GM23338 (cell line): ENCODE measurements at regions not wholly inside any gene's neighbourhood (a gene's known extent, or its start where the extent isn't known, plus 50 kb on each side); places are given as distances from the start of the nearest gene placed in this dataset.
"Not testable (repeated sequence)": the region's sequence is repeated elsewhere in the genome, so short reads cannot be mapped to it uniquely, and the experiment has no call there.

Experiments
- ATAC-seq: fragments of 200-7000 bp; cut with Tn5 transposase; 3 replicates; pipeline ENCODE4 v1.9.1; 2020
- DNase-seq: peaks from one replicate; pipeline ENCODE4 v3.0.0-alpha.2; 2015; ENCODE audit warnings: low spot score
- H2AFZ ChIP-seq: fragments of 200-600 bp; sonication (generic); 2 replicates; pipeline ENCODE4 v1.8.0; 2016; ENCODE audit warnings: antibody characterized with exemption, mild to moderate bottlenecking, moderate library complexity
- H3F3A ChIP-seq: fragments of 200-600 bp; sonication (generic); replicated peaks from 2 replicates; pipeline ENCODE4 v1.8.0; 2017; ENCODE audit warnings: antibody characterized with exemption, mixed run types, low read depth
- H3K27ac ChIP-seq: fragments of 200-600 bp; sonication (generic); 2 replicates; pipeline ENCODE4 v1.6.1; 2016; ENCODE audit warnings: low read depth
- H3K27me3 ChIP-seq: fragments of 200-600 bp; sonication (generic); 2 replicates; pipeline ENCODE4 v1.8.0; 2016; ENCODE audit warnings: mild to moderate bottlenecking, mixed run types, moderate library complexity; ENCODE audit not compliant: insufficient read depth
- H3K36me3 ChIP-seq: fragments of 200-600 bp; sonication (generic); 2 replicates; pipeline ENCODE4 v1.8.0; 2016; ENCODE audit warnings: mild to moderate bottlenecking; ENCODE audit not compliant: insufficient read depth
- H3K4me1 ChIP-seq: fragments of 200-600 bp; sonication (generic); 2 replicates; pipeline ENCODE4 v1.8.0; 2016; ENCODE audit warnings: mild to moderate bottlenecking, moderate library complexity; ENCODE audit not compliant: insufficient read depth
- H3K4me2 ChIP-seq: fragments of 200-600 bp; sonication (generic); 2 replicates; pipeline ENCODE4 v1.7.1; 2017; ENCODE audit warnings: mixed run types
- H3K4me3 ChIP-seq: fragments of 200-600 bp; sonication (generic); 2 replicates; pipeline ENCODE4 v1.6.1; 2016; ENCODE audit warnings: mixed run types
- H3K79me2 ChIP-seq: fragments of 200-600 bp; sonication (generic); replicated peaks from 2 replicates; pipeline ENCODE4 v1.8.0; 2017; ENCODE audit warnings: mild to moderate bottlenecking; ENCODE audit not compliant: insufficient read depth
- H3K9me2 ChIP-seq: fragments of 200-600 bp; sonication (generic); 2 replicates; pipeline ENCODE4 v1.8.0; 2017; ENCODE audit not compliant: insufficient read depth
- H4K20me1 ChIP-seq: fragments of 200-600 bp; sonication (generic); replicated peaks from 2 replicates; pipeline ENCODE4 v1.8.0; 2017; ENCODE audit warnings: mild to moderate bottlenecking; ENCODE audit not compliant: insufficient read depth
- H3K27ac Mint-ChIP-seq: 2 replicates; pipeline ENCODE4 v1.8.0; 2020; ENCODE audit warnings: inconsistent platforms, mild to moderate bottlenecking, moderate library complexity, mixed read lengths
- H3K27me3 Mint-ChIP-seq: 3 replicates; pipeline ENCODE4 v1.8.0; 2022; ENCODE audit warnings: low read depth, mild to moderate bottlenecking, moderate library complexity, mixed read lengths, inconsistent platforms; ENCODE audit not compliant: insufficient read depth, poor library complexity
- H3K36me3 Mint-ChIP-seq: 3 replicates; pipeline ENCODE4 v1.8.0; 2021; ENCODE audit warnings: low read depth, mild to moderate bottlenecking, inconsistent platforms, moderate library complexity, mixed read lengths
- H3K4me1 Mint-ChIP-seq: 3 replicates; pipeline ENCODE4 v1.8.0; 2020; ENCODE audit warnings: mild to moderate bottlenecking, inconsistent platforms, mixed read lengths
- H3K4me3 Mint-ChIP-seq: 3 replicates; pipeline ENCODE4 v1.8.0; 2021; ENCODE audit warnings: moderate library complexity, mild to moderate bottlenecking, inconsistent platforms, mixed read lengths
- H3K9me3 Mint-ChIP-seq: 3 replicates; pipeline ENCODE4 v1.8.0; 2020; ENCODE audit warnings: moderate library complexity, mild to moderate bottlenecking, inconsistent platforms, mixed read lengths
- CREB1 ChIP-seq: fragments of 250-450 bp; sonication (Bioruptor Pico); IDR thresholded peaks from 2 replicates; pipeline ENCODE4 v1.5.0; 2020; ENCODE audit warnings: low read depth, mild to moderate bottlenecking, moderate library complexity
- ETS1 ChIP-seq: IDR thresholded peaks from 2 replicates; pipeline ENCODE4 v1.6.1; 2016; ENCODE audit warnings: antibody characterized with exemption
- EZH2 ChIP-seq: fragments of 200-600 bp; sonication (generic); IDR thresholded peaks from one replicate; pipeline ENCODE4 v1.8.0; 2017; ENCODE audit warnings: antibody characterized with exemption, mild to moderate bottlenecking, low read depth; ENCODE audit not compliant: unreplicated experiment
- JUNB ChIP-seq: IDR thresholded peaks from one replicate; pipeline ENCODE4 v1.6.1; 2016; ENCODE audit warnings: antibody characterized with exemption; ENCODE audit not compliant: unreplicated experiment
- NANOG ChIP-seq: IDR thresholded peaks from 2 replicates; pipeline ENCODE4 v1.6.1; 2016; ENCODE audit warnings: antibody characterized with exemption, borderline replicate concordance
- POLR2AphosphoS5 ChIP-seq: IDR thresholded peaks from 2 replicates; pipeline ENCODE4 v1.6.1; 2016; ENCODE audit warnings: antibody characterized with exemption, low read depth
- STAT1 ChIP-seq: IDR thresholded peaks from one replicate; pipeline ENCODE4 v1.6.1; 2016; ENCODE audit warnings: antibody characterized with exemption; ENCODE audit not compliant: unreplicated experiment
- ZNF331 ChIP-seq: fragments of 250-450 bp; sonication (Bioruptor Pico); IDR thresholded peaks from 2 replicates; pipeline ENCODE4 v1.5.0; 2020; ENCODE audit warnings: low read depth, mild to moderate bottlenecking, moderate library complexity
- TF ChIP-seq, protein P1 (sequence below): fragments of 250-450 bp; sonication (Bioruptor Pico); IDR thresholded peaks from 2 replicates; pipeline ENCODE4 v1.5.0; 2020; ENCODE audit warnings: mild to moderate bottlenecking, moderate library complexity
- TF ChIP-seq, protein P2 (sequence below): IDR thresholded peaks from one replicate; pipeline ENCODE4 v1.6.1; 2018; ENCODE audit warnings: antibody characterized with exemption; ENCODE audit not compliant: unreplicated experiment

DNA sequence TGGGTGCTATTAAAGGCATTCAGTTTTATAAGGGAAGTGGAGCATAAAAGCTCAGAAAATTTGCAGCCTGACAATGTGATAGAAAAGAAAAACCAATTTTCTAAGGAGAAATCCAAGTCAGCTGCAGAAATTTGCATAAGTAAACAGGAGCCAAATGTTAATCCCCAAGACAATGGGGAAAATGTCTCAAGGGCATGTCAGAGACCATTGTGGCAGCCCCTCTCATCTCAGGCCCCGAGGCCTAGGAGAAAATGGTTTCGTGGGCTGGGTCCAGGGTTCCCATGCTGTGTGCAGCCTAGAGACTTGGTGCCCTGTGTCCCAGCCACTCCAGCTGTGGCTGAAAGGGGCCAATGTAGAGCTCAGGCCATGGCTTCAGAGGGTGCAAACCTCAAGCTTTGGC lies 150.8 kb upstream of the E2F7 start:
- H3K36me3 Mint-ChIP-seq, H3K9me2 ChIP-seq, H3K4me1 Mint-ChIP-seq, H3F3A ChIP-seq, H4K20me1 ChIP-seq, ATAC-seq, H3K27ac Mint-ChIP-seq, H3K79me2 ChIP-seq, H3K4me3 ChIP-seq, H3K27me3 Mint-ChIP-seq, H3K4me3 Mint-ChIP-seq, DNase-seq, H3K27me3 ChIP-seq, H3K4me2 ChIP-seq, H3K36me3 ChIP-seq: not testable (repeated sequence)
- H3K27ac ChIP-seq, result 0 out of 2 replicates have a peak overlapping the region, but pooled peaks have one; percentile 41
- H3K9me3 Mint-ChIP-seq, result peaks cover 16% of the 10 kb centered on the region; the same call in 2 of the 3 replicates
- peak overlapping the region; percentile 49; the same call in 1 of the 2 replicates for H2AFZ ChIP-seq
- peaks cover 10% of the 10 kb centered on the region for H3K4me1 ChIP-seq

- Histone ChIP-seq H2AFZ (no peak overlapping the region), H3K79me2 (no peaks in the 10 kb centered on the region), H3K4me1 (peaks cover 10% of the 10 kb centered on the region), H3K4me3 (no peak overlapping the region), H3K27ac (no peak overlapping the region), H3K36me3 (0 out of 2 replicates have a peak, but pooled peaks cover 10% of the 10 kb centered on the region), H3F3A (no peaks in the 10 kb centered on the region), H3K27me3 (no peaks in the 10 kb centered on the region), H3K4me2 (no peak overlapping the region), H3K9me2 (peaks cover 7% of the 10 kb centered on the region; the same call in 1 of the 2 replicates), H4K20me1 (no peaks in the 10 kb centered on the region)
- Mint-ChIP-seq H3K4me1 (peaks cover 8% of the 10 kb centered on the region), H3K27me3 (no peaks in the 10 kb centered on the region), H3K27ac (no peak overlapping the region), H3K36me3 (peaks cover 11% of the 10 kb centered on the region), H3K4me3 (no peak overlapping the region), H3K9me3 (peaks cover 21% of the 10 kb centered on the region; the same call in 2 of the 3 replicates)
- ATAC-seq (no peak), DNase-seq (no peak)
- TF ChIP-seq CREB1 (CRISPR knock-in tag) (no peak), JUNB (no peak), STAT1 (no peak), ETS1 (no peak), EZH2 (no peak), NANOG (no peak), ZNF331 (CRISPR knock-in tag) (no peak), POLR2AphosphoS5 (no peak)
- TF ChIP-seq, protein P1, sequence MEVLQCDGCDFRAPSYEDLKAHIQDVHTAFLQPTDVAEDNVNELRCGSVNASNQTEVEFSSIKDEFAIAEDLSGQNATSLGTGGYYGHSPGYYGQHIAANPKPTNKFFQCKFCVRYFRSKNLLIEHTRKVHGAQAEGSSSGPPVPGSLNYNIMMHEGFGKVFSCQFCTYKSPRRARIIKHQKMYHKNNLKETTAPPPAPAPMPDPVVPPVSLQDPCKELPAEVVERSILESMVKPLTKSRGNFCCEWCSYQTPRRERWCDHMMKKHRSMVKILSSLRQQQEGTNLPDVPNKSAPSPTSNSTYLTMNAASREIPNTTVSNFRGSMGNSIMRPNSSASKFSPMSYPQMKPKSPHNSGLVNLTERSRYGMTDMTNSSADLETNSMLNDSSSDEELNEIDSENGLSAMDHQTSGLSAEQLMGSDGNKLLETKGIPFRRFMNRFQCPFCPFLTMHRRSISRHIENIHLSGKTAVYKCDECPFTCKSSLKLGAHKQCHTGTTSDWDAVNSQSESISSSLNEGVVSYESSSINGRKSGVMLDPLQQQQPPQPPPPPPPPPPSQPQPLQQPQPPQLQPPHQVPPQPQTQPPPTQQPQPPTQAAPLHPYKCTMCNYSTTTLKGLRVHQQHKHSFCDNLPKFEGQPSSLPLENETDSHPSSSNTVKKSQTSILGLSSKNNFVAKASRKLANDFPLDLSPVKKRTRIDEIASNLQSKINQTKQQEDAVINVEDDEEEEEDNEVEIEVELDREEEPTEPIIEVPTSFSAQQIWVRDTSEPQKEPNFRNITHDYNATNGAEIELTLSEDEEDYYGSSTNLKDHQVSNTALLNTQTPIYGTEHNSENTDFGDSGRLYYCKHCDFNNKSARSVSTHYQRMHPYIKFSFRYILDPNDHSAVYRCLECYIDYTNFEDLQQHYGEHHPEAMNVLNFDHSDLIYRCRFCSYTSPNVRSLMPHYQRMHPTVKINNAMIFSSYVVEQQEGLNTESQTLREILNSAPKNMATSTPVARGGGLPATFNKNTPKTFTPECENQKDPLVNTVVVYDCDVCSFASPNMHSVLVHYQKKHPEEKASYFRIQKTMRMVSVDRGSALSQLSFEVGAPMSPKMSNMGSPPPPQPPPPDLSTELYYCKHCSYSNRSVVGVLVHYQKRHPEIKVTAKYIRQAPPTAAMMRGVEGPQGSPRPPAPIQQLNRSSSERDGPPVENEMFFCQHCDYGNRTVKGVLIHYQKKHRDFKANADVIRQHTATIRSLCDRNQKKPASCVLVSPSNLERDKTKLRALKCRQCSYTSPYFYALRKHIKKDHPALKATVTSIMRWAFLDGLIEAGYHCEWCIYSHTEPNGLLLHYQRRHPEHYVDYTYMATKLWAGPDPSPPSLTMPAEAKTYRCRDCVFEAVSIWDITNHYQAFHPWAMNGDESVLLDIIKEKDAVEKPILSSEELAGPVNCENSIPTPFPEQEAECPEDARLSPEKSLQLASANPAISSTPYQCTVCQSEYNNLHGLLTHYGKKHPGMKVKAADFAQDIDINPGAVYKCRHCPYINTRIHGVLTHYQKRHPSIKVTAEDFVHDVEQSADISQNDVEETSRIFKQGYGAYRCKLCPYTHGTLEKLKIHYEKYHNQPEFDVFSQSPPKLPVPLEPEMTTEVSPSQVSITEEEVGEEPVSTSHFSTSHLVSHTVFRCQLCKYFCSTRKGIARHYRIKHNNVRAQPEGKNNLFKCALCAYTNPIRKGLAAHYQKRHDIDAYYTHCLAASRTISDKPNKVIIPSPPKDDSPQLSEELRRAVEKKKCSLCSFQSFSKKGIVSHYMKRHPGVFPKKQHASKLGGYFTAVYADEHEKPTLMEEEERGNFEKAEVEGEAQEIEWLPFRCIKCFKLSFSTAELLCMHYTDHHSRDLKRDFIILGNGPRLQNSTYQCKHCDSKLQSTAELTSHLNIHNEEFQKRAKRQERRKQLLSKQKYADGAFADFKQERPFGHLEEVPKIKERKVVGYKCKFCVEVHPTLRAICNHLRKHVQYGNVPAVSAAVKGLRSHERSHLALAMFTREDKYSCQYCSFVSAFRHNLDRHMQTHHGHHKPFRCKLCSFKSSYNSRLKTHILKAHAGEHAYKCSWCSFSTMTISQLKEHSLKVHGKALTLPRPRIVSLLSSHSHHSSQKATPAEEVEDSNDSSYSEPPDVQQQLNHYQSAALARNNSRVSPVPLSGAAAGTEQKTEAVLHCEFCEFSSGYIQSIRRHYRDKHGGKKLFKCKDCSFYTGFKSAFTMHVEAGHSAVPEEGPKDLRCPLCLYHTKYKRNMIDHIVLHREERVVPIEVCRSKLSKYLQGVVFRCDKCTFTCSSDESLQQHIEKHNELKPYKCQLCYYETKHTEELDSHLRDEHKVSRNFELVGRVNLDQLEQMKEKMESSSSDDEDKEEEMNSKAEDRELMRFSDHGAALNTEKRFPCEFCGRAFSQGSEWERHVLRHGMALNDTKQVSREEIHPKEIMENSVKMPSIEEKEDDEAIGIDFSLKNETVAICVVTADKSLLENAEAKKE, result no peak
- TF ChIP-seq, protein P2, sequence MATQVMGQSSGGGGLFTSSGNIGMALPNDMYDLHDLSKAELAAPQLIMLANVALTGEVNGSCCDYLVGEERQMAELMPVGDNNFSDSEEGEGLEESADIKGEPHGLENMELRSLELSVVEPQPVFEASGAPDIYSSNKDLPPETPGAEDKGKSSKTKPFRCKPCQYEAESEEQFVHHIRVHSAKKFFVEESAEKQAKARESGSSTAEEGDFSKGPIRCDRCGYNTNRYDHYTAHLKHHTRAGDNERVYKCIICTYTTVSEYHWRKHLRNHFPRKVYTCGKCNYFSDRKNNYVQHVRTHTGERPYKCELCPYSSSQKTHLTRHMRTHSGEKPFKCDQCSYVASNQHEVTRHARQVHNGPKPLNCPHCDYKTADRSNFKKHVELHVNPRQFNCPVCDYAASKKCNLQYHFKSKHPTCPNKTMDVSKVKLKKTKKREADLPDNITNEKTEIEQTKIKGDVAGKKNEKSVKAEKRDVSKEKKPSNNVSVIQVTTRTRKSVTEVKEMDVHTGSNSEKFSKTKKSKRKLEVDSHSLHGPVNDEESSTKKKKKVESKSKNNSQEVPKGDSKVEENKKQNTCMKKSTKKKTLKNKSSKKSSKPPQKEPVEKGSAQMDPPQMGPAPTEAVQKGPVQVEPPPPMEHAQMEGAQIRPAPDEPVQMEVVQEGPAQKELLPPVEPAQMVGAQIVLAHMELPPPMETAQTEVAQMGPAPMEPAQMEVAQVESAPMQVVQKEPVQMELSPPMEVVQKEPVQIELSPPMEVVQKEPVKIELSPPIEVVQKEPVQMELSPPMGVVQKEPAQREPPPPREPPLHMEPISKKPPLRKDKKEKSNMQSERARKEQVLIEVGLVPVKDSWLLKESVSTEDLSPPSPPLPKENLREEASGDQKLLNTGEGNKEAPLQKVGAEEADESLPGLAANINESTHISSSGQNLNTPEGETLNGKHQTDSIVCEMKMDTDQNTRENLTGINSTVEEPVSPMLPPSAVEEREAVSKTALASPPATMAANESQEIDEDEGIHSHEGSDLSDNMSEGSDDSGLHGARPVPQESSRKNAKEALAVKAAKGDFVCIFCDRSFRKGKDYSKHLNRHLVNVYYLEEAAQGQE, result no peak
Observed at GRCh38 chr12:77214136-77214535, 148.8 kb upstream of the E2F7 start.
